ENCODE measurements at regions not wholly inside any gene's neighbourhood (a gene's known extent, or its start where the extent isn't known, plus 50 kb on each side); places are given as distances from the start of the nearest gene placed in this dataset.

- no peak for DNase-seq
Measured at GRCh38 chr9:135220601-135221575, 133.4 kb downstream of the OLFM1 start.

DNA sequence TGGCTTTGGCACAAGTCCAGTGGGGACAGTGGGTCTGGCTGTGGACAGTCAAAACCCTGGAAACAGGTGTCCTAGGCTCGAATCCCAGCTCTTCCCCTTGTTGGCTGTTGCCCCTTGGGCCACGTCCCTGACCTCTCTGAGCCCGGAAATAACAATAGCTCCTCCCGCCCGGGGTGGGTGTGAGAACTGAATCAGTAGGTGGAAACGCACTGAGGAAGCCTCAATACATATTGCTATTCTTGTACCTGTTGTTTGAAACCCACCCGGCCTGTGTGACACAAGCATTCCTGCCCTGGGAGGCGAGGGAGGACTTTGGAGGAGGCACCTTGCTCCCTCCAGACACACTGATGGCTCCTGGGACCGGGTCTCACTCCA, 134.1 kb downstream of the OLFM1 start:
- DNase-seq, result no peak

DNA sequence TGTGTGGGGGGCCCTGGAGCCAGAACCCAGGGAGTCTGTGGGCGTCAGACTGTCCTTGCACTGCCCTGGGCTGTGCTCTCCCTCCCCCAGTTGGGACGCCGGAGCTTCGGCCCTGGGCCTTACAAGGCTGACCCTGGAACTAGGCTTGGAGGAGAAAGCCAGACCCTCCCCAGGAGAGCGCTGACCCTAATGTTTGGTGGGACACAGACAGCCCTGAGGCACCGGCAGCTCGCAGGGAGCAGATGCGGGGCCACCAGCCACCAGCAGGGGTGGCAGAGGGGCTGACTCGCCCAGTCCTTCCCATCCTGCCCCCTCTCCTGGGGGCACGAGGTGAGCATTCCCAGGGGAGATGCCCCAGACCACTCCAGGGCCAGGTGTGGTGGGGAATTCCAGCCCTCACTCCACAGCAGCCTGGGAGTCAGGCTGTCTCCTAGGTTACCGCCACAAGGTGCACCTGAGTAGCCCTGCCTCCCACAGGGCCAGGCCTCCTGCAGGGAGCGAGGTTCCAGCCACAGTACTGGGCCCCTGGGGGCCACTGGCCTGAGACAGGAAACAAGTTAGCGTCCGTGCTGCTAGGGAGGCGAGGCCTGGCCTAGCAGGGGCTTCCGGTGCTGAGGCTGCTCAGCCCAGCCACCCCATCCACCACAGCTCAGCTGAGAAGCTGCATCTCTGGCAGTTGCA, 134.6 kb downstream of the OLFM1 start:
- no peak for DNase-seq

DNA sequence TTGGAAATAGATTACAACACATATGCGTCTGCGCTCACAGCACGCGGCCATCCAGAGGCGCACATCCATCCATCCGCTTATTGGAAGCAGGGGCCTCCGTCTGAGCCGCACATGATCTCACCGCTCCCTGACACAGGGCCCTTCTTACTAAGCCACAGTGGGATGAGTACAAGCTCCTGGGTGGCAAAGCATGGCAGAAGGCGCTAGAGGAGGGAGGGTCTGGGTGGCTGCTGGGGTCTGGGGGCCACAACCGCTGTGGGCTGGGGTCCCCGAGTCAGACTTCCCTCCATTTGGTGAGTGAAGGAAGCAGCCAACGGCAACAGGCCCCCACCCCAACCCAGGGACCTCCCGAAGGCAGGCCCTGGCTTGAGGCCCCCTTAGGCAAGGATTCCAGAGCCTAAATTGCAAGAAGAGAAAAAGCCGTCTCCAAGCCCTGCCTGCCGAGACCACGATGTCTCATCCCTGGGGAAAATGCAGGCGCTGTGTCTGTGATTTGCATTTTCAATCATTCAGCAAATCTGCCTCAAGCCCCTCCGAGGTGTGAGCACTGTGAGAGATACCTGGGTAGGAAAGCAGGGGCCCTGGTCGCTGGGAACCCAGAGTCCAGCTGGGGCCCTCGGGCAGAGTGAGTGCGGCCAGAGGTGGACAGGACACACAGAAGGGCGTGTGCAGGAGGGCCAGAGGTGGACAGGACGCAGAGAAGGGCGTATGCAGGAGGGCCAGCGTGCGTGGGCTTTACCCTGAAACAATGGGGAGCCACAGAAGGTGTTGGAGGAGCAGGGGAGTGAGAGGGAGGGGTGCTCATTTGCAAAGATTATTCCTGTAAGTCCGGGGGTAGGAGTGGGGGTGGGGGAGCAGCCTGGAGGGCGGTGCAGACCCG, 135.7 kb downstream of the OLFM1 start:
- no peak for DNase-seq

DNA sequence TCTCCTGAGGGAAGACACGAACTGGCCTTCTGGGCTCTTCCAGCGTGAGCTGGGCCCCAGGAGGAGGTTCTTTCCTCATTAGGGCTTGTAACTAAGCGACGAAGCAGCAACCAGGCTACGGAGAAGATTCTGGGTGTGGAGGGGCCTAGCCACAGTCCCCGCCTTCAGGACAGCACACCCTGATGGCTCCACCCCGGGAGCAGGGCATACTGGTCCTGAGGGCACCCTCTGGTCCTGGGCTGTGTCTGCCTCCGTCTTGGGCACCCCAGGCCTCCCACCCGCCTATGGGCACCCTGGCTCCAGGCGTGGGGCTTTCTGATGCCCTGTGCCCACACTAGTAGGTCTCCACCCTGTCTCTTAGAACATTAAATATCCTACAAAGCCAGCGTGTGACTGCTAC, 136.4 kb downstream of the OLFM1 start:
- DNase-seq, result no peak

GRCh38 chr9:135224286-135224877, 136.9 kb downstream of the OLFM1 start:
- DNase-seq, result no peak

DNA sequence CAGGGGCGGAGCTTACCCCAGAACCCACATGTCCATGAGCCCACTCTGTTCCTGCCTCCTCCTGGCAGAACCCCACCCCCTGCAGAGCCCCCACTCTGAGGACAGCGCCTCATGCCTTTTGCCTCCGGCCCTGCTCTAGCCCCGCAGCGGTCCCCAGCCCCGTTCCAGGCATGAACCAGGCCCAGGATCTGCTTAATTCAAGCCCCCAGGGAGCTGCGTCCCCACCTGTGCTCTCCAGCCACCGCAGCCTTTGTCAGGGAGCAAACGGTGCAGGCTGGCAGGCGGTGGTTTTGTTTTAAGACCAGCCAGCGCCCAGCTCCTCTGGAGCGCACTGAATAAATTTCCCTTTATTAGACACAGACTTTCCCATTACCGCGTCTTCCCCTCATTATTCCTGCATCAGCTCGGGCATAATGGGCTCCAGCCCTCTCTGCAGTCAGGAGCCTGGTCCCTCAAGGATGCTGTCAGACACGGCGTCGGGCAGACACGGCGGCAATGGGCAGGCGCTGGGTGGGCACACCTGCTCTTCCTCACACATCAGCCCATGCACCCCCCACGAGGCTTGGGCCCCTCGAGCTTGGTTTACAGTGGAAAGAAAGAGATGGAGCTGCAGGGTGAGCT, 137.6 kb downstream of the OLFM1 start:
- DNase-seq, result no peak

- DNase-seq, result no peak
Measured at GRCh38 chr9:135225619-135226228, 138.3 kb downstream of the OLFM1 start.

DNA sequence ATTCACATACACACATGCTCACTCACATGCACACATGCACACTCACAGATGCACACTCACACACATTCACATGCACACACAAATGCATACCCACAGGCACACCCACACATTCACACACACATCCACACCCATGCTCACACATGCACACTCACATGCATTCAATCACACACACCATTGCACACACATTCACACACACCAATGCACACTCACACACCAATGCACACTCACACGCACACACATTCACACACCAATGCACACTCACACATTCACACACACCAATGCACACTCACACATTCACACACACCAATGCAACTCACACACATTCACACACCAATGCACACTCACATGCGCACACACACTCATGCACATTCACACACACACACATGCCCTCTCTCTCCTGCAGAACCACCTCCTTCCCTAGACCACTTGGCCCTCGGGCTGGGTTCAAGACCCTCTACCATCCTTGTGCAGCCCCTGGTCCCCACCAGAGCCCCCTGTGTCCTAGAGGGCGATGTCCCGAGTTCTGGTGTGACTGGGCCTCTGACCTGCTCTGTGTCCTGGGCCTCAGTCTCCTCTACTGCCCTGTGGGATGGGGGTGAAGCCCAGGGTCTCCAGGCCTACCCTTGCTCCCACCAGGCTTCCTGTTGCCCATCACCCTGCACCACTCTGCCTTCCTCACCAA, 139.0 kb downstream of the OLFM1 start:
- DNase-seq, result no peak

GRCh38 chr9:135227641-135228251, 140.3 kb downstream of the OLFM1 start:
- DNase-seq, result no peak

DNA sequence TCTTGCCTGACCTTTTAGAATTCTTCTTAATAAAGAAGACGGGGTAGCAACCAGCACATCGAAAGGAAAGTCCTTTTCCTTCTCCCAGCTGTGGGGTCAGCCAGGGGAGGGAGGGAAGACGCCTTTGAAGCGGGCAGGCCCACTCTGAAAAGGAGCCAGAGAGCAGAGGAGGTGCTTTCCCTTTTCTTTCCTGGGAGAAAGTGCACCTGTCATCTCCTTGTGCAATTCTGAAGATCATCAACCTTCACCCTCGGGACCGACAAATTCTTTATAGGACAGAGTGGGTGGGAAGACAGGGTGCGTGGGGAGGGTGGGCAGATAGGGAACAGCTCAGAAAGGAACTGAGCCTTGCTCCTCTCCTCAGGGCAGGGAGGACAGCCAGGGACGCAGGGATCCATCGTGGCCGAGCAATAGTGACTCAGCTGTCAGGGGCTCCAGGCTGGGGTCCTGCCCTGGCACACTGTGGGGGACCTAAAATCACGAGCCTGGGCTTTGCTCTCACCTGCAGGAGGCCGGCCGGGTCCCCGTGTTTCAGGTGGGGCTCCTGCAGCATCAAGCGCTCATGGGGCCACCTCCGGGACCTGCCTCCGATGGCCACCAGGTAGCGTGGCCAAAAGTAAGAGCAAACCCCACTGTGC, 141.0 kb downstream of the OLFM1 start:
- no peak for DNase-seq

DNA sequence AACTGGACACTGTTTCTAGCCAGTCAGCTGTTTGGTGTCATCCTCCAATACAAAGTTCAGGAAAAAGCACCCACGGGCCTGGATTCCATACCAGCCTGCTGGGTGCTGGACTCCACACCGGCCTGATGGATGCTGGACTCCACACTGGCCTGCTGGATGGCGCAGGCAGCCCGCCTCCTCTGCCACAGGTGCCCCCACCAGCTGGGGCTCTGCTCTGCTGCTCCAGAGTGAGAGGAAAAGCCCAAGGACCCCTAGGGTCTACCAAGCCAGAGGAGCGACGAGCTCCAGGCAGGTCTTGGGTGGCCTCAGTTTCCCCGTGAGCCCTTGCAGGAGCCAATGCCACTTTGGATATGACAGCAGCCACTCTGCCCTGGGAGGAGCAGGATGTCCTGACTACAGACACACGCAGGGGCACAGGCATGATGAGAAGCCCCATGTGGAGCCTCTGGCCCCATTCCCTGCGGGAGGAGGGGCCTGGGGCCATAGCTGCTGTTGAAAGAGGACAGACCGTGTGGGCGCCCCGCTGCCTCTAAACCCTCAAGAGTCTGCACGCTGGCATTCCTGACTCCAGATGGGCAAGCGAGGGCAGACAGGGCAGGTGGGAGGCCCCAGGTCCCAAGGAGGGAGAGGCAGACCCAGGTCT, 141.6 kb downstream of the OLFM1 start:
- DNase-seq, result no peak

DNA sequence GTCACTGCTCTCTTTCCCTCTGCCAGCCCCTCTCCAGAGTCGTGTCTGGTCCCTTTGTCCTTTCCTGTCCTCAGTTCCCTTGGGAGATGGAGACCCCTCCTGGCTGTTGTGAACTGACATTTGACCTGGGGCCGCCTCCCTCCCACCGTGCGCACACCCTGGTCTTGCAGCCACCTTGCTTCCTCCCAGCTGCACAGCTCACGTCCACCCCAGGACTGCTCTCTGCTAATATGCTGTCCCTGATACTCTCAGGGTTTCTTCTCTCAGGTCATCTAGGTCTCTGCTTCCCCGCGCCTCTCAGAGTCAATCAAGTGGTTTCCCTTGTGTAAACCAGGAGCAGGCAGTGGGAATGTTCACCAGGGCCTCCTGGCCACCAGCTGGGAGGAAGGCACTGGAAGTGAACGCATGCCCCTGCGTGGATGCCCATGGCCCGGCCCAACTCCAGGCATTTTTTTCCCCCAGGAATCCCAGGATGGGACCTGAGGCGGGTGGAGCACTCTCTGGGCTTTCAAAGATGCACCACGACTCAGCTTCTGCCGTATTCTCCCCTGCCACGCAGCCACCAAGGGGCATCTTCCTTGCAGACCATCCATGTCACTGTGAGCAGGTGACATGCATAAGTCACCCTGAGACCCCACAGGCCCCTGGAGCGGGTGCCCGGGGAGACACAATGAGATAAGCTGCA, 142.4 kb downstream of the OLFM1 start:
- DNase-seq, result no peak

GRCh38 chr9:135230386-135230765, 142.9 kb downstream of the OLFM1 start:
- DNase-seq, result no peak

- no peak for DNase-seq
Measured at GRCh38 chr9:135230817-135231520, 143.5 kb downstream of the OLFM1 start.

GRCh38 chr9:135239100-135239768, 151.8 kb downstream of the OLFM1 start:
- DNase-seq, result no peak

DNA sequence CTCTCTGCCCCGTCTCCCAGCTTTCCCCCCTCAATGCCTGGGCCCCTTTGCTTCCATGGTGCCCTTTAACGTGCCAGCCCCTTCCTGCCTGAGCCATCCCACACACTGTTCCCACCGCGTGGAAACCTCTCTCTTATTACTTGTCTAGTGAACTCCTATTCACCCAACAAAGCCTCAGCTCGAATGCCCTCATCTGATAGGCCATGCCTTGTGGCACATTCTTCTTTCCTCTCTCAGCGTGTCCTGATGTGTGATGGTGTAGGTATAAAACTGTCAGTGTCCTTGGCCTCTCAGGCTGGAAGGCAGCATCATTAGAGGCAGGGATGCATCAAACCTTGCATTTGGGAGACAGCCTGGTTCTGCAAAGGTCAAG, 152.3 kb downstream of the OLFM1 start:
- no peak for DNase-seq

DNA sequence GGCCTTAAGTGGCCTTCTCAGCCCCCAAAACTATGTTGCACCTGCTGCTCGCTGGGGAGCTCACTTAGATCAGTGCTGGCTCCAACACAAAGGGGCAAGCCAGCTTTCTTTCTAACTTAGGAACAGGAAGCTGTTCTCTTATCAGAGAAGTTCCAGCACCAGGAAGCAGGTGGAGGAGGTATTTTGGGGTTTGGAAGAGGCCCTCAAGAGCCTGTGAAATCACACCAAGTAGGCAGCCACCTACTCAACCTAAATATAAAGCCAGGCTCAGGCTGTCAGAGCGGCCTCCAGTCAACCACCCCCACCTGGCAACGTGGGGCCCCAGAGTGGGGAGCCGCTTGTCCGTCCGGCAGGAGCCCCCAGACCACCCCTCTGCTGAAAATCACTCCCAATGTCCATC, 152.8 kb downstream of the OLFM1 start:
- no peak for DNase-seq

Measured in NCI-H1436 treated with DMSO at 0.1 percent for 48 hours (cell line).